ENCODE measurements at regions not wholly inside any gene's neighbourhood (a gene's known extent, or its start where the extent isn't known, plus 50 kb on each side); places are given as distances from the start of the nearest gene placed in this dataset.

GRCh38 chr5:164076556-164076955 lies 571.1 kb downstream of the MAT2B start:
- Histone ChIP-seq H3K4me1 (ENCODE audit: control insufficient read depth, insufficient read depth, low read length) (no peaks in the 10 kb centered on the region), H3K27ac (ENCODE audit: insufficient read depth, low read depth, low read length, poor library complexity, severe bottlenecking) (no peak overlapping the region), H3K4me3 (ENCODE audit: insufficient read depth, low read depth, low read length) (no peak overlapping the region), H3K9me3 (ENCODE audit: control insufficient read depth, low read length) (no peaks in the 10 kb centered on the region), H3K36me3 (ENCODE audit: control insufficient read depth, insufficient read depth, low read length) (no peaks in the 10 kb centered on the region), H3K27me3 (ENCODE audit: control insufficient read depth, insufficient read depth, low read length, poor library complexity, severe bottlenecking) (no peaks in the 10 kb centered on the region)
- 87% methylated on average over 4 of the region's 4 CpGs for WGBS, 2 experiments

GRCh38 chr5:164090358-164090757 lies 584.9 kb downstream of the MAT2B start:
- no peaks in the 10 kb centered on the region for H3K9me3 ChIP-seq (ENCODE audit: control insufficient read depth, low read length)
- WGBS, 2 experiments: 80 to 96% methylated on average over 1 to 2 of the region's 2 CpGs

GRCh38 chr5:164091836-164092235 lies 586.4 kb downstream of the MAT2B start:
- Histone ChIP-seq H3K27me3 (ENCODE audit: control insufficient read depth, insufficient read depth, low read length, poor library complexity, severe bottlenecking) (no peaks in the 10 kb centered on the region), H3K4me3 (ENCODE audit: insufficient read depth, low read depth, low read length) (no peak overlapping the region), H3K27ac (ENCODE audit: insufficient read depth, low read depth, low read length, poor library complexity, severe bottlenecking) (no peak overlapping the region), H3K36me3 (ENCODE audit: control insufficient read depth, insufficient read depth, low read length) (no peaks in the 10 kb centered on the region), H3K4me1 (ENCODE audit: control insufficient read depth, insufficient read depth, low read length) (no peaks in the 10 kb centered on the region), H3K9me3 (ENCODE audit: control insufficient read depth, low read length) (no peaks in the 10 kb centered on the region)
- 90 to 97% methylated on average over 2 of the region's 2 CpGs for WGBS, 2 experiments

More at GRCh38 chr5:164090358-164090757, 584.9 kb downstream of the MAT2B start:
- no peaks in the 10 kb centered on the region for H3K4me1 ChIP-seq (ENCODE audit: control insufficient read depth, insufficient read depth, low read length)
- no peak overlapping the region for H3K4me3 ChIP-seq (ENCODE audit: insufficient read depth, low read depth, low read length)
- H3K27me3 ChIP-seq (ENCODE audit: control insufficient read depth, insufficient read depth, low read length, poor library complexity, severe bottlenecking): no peaks in the 10 kb centered on the region
- H3K36me3 ChIP-seq (ENCODE audit: control insufficient read depth, insufficient read depth, low read length): no peaks in the 10 kb centered on the region
- H3K27ac ChIP-seq (ENCODE audit: insufficient read depth, low read depth, low read length, poor library complexity, severe bottlenecking): no peak overlapping the region

DNA sequence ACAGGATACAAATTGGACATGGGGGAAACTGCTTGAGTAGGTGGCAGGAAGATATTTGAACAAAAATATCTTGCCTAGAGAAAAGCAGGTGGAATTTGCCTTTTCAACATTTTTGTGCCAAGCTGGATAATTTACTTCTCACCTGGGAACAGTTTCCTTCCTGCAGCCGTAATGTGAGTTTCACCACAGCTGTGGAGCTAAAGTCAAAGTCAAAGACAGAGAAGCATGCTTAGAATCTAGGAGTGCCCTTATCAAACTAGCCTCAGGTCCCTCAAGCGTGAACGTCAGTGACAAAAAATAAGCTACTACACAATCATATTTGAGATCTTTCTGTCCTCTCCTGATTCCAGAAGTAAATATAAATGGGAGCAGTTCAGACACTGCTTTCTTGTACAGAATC lies 588.9 kb downstream of the MAT2B start:
- Histone ChIP-seq H3K36me3 (ENCODE audit: control insufficient read depth, insufficient read depth, low read length) (no peaks in the 10 kb centered on the region), H3K27me3 (ENCODE audit: control insufficient read depth, insufficient read depth, low read length, poor library complexity, severe bottlenecking) (no peaks in the 10 kb centered on the region), H3K27ac (ENCODE audit: insufficient read depth, low read depth, low read length, poor library complexity, severe bottlenecking) (no peak overlapping the region), H3K9me3 (ENCODE audit: control insufficient read depth, low read length) (no peaks in the 10 kb centered on the region), H3K4me1 (ENCODE audit: control insufficient read depth, insufficient read depth, low read length) (no peaks in the 10 kb centered on the region), H3K4me3 (ENCODE audit: insufficient read depth, low read depth, low read length) (no peak overlapping the region)
- whole genome bisulfite sequencing, 2 experiments: 92 to 96% methylated on average over 3 of the region's 3 CpGs

- Histone ChIP-seq H3K27ac (ENCODE audit: insufficient read depth, low read depth, low read length, poor library complexity, severe bottlenecking) (no peak overlapping the region), H3K4me1 (ENCODE audit: control insufficient read depth, insufficient read depth, low read length) (no peaks in the 10 kb centered on the region), H3K4me3 (ENCODE audit: insufficient read depth, low read depth, low read length) (no peak overlapping the region), H3K36me3 (ENCODE audit: control insufficient read depth, insufficient read depth, low read length) (no peaks in the 10 kb centered on the region), H3K27me3 (ENCODE audit: control insufficient read depth, insufficient read depth, low read length, poor library complexity, severe bottlenecking) (no peaks in the 10 kb centered on the region), H3K9me3 (ENCODE audit: control insufficient read depth, low read length) (no peaks in the 10 kb centered on the region)
- 88 to 98% methylated on average over 4 of the region's 4 CpGs for WGBS, 2 experiments
These were observed 592.3 kb downstream of the MAT2B start for GRCh38 chr5:164097749-164098148.

GRCh38 chr5:164098531-164098930 lies 593.1 kb downstream of the MAT2B start:
- Histone ChIP-seq H3K4me1 (ENCODE audit: control insufficient read depth, insufficient read depth, low read length) (no peaks in the 10 kb centered on the region), H3K27ac (ENCODE audit: insufficient read depth, low read depth, low read length, poor library complexity, severe bottlenecking) (no peak overlapping the region), H3K9me3 (ENCODE audit: control insufficient read depth, low read length) (no peaks in the 10 kb centered on the region), H3K36me3 (ENCODE audit: control insufficient read depth, insufficient read depth, low read length) (no peaks in the 10 kb centered on the region), H3K27me3 (ENCODE audit: control insufficient read depth, insufficient read depth, low read length, poor library complexity, severe bottlenecking) (no peaks in the 10 kb centered on the region), H3K4me3 (ENCODE audit: insufficient read depth, low read depth, low read length) (no peak overlapping the region)
- no CpG with 5 or more reads among the region's 1 CpG for WGBS, 2 experiments

DNA sequence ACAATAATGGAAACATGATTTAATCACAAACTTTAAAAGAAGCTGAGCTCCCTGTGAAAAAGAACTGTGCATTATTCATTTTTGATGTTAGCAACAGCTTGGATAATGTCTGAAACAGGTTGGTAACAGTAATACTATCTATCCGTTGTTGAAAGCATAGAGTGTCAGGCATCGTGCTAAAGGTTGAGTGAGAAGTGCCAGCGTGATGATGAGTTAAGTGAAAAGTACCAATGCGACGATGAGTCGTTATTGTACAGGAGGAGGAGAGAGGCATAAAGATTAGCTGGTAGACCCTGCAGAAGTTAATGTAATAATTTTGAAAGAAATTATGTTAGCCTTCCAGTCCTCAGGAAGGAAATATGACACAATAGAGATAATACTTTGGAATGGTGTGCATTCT lies 593.6 kb downstream of the MAT2B start:
- Histone ChIP-seq H3K9me3 (ENCODE audit: control insufficient read depth, low read length) (no peaks in the 10 kb centered on the region), H3K36me3 (ENCODE audit: control insufficient read depth, insufficient read depth, low read length) (no peaks in the 10 kb centered on the region), H3K27me3 (ENCODE audit: control insufficient read depth, insufficient read depth, low read length, poor library complexity, severe bottlenecking) (no peaks in the 10 kb centered on the region), H3K4me3 (ENCODE audit: insufficient read depth, low read depth, low read length) (no peak overlapping the region), H3K4me1 (ENCODE audit: control insufficient read depth, insufficient read depth, low read length) (no peaks in the 10 kb centered on the region), H3K27ac (ENCODE audit: insufficient read depth, low read depth, low read length, poor library complexity, severe bottlenecking) (no peak overlapping the region)
- WGBS, 2 experiments: 89% methylated on average over 6 of the region's 6 CpGs

DNA sequence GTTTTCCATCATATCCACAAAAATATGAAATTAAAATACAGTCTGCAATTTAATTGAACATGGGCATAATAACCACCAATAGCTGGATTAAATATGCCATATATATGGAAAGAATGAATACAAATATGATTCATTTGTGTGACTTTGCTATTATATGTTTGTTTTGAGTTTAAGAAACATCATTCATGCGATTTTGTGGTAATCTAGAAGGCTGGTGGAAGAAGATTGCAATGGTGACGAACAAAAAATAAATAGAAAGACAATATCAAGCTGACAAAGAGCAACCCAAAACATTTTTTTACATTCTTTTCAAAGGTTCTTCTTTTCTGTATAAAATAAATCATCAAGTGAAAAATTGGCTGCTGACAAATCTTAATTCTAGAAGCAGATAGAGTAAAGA lies 610.0 kb downstream of the MAT2B start:
- Histone ChIP-seq H3K36me3 (ENCODE audit: control insufficient read depth, insufficient read depth, low read length) (no peaks in the 10 kb centered on the region), H3K4me3 (ENCODE audit: insufficient read depth, low read depth, low read length) (no peak overlapping the region), H3K9me3 (ENCODE audit: control insufficient read depth, low read length) (no peaks in the 10 kb centered on the region), H3K27me3 (ENCODE audit: control insufficient read depth, insufficient read depth, low read length, poor library complexity, severe bottlenecking) (no peaks in the 10 kb centered on the region), H3K27ac (ENCODE audit: insufficient read depth, low read depth, low read length, poor library complexity, severe bottlenecking) (no peak overlapping the region), H3K4me1 (ENCODE audit: control insufficient read depth, insufficient read depth, low read length) (no peaks in the 10 kb centered on the region)
- WGBS, 2 experiments: 90 to 100% methylated on average over 1 to 2 of the region's 2 CpGs

- 85 to 94% methylated on average over 7 of the region's 7 CpGs for WGBS, 2 experiments
- H3K27me3 ChIP-seq (ENCODE audit: control insufficient read depth, insufficient read depth, low read length, poor library complexity, severe bottlenecking): no peaks in the 10 kb centered on the region
- H3K9me3 ChIP-seq (ENCODE audit: control insufficient read depth, low read length): no peaks in the 10 kb centered on the region
- H3K27ac ChIP-seq (ENCODE audit: insufficient read depth, low read depth, low read length, poor library complexity, severe bottlenecking): no peak overlapping the region
- no peak overlapping the region for H3K4me3 ChIP-seq (ENCODE audit: insufficient read depth, low read depth, low read length)
- no peaks in the 10 kb centered on the region for H3K4me1 ChIP-seq (ENCODE audit: control insufficient read depth, insufficient read depth, low read length)
- no peaks in the 10 kb centered on the region for H3K36me3 ChIP-seq (ENCODE audit: control insufficient read depth, insufficient read depth, low read length)
These were observed 614.5 kb downstream of the MAT2B start for GRCh38 chr5:164119806-164120447.

DNA sequence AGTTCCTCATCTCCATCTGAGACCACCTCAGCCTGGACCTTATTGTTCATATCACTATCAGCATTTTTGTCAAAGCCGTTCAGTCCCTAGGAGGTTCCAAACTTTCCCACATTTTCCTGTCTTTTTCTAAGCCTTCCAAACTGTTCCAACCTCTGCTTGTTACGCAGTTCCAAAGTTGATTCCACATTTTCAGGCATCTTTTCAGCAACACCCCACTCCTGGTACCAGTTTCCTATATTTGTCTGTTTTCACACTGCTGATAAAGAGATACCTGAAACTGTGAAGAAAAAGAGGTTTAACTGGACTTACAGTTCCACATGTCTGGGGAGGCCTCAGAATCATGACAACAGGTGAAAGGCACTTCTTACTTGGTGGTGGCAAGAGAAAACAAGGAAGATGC lies 622.1 kb downstream of the MAT2B start:
- Histone ChIP-seq H3K27ac (ENCODE audit: insufficient read depth, low read depth, low read length, poor library complexity, severe bottlenecking) (no peak overlapping the region), H3K36me3 (ENCODE audit: control insufficient read depth, insufficient read depth, low read length) (no peaks in the 10 kb centered on the region), H3K9me3 (ENCODE audit: control insufficient read depth, low read length) (peaks cover 10% of the 10 kb centered on the region), H3K4me3 (ENCODE audit: insufficient read depth, low read depth, low read length) (no peak overlapping the region), H3K4me1 (ENCODE audit: control insufficient read depth, insufficient read depth, low read length) (no peaks in the 10 kb centered on the region), H3K27me3 (ENCODE audit: control insufficient read depth, insufficient read depth, low read length, poor library complexity, severe bottlenecking) (no peaks in the 10 kb centered on the region)
- 90 to 92% methylated on average over 2 of the region's 2 CpGs for WGBS, 2 experiments

- Histone ChIP-seq H3K27me3 (ENCODE audit: control insufficient read depth, insufficient read depth, low read length, poor library complexity, severe bottlenecking) (no peaks in the 10 kb centered on the region), H3K4me1 (ENCODE audit: control insufficient read depth, insufficient read depth, low read length) (no peaks in the 10 kb centered on the region), H3K9me3 (ENCODE audit: control insufficient read depth, low read length) (peaks cover 10% of the 10 kb centered on the region), H3K27ac (ENCODE audit: insufficient read depth, low read depth, low read length, poor library complexity, severe bottlenecking) (no peak overlapping the region), H3K4me3 (ENCODE audit: insufficient read depth, low read depth, low read length) (no peak overlapping the region), H3K36me3 (ENCODE audit: control insufficient read depth, insufficient read depth, low read length) (no peaks in the 10 kb centered on the region)
- WGBS, 2 experiments: 96 to 99% methylated on average over 2 of the region's 2 CpGs
These were observed 626.9 kb downstream of the MAT2B start for GRCh38 chr5:164132358-164132757.

All from ectodermal cell (in vitro differentiated cells).